Kidney capillary endothelial cell (primary cell): ENCODE measurements at regions not wholly inside any gene's neighbourhood (a gene's known extent, or its start where the extent isn't known, plus 50 kb on each side); places are given as distances from the start of the nearest gene placed in this dataset.
"Not testable (repeated sequence)": the region's sequence is repeated elsewhere in the genome, so short reads cannot be mapped to it uniquely, and the experiment has no call there.

Experiments
- DNase-seq: peaks from one replicate; pipeline ENCODE4 v3.0.0-alpha.2; 2018; ENCODE audit warnings: low spot score

GRCh38 chr2:4916094-4916493, 776.1 kb upstream of the SOX11 start:
- no peak for DNase-seq

GRCh38 chr2:4930704-4931103, 761.5 kb upstream of the SOX11 start:
- no peak for DNase-seq

GRCh38 chr2:4931721-4932365, 760.3 kb upstream of the SOX11 start:
- DNase-seq = no peak

GRCh38 chr2:4935291-4935690, 756.9 kb upstream of the SOX11 start:
- not testable (repeated sequence) for DNase-seq

GRCh38 chr2:4937550-4937949, 754.6 kb upstream of the SOX11 start:
- no peak for DNase-seq

- no peak for DNase-seq
Observed at GRCh38 chr2:4938206-4938605, 754.0 kb upstream of the SOX11 start.

GRCh38 chr2:4942441-4942840, 749.7 kb upstream of the SOX11 start:
- peak; percentile 5 for DNase-seq

GRCh38 chr2:4947911-4948310, 744.3 kb upstream of the SOX11 start:
- DNase-seq = no peak

- DNase-seq = no peak
Observed at GRCh38 chr2:4951368-4951767, 740.8 kb upstream of the SOX11 start.

- no peak for DNase-seq
Observed at GRCh38 chr2:4959219-4959618, 733.0 kb upstream of the SOX11 start.

- no peak for DNase-seq
Observed at GRCh38 chr2:4962419-4962818, 729.8 kb upstream of the SOX11 start.

- DNase-seq = no peak
Observed at GRCh38 chr2:4963106-4963505, 729.1 kb upstream of the SOX11 start.

GRCh38 chr2:4964001-4964540, 728.1 kb upstream of the SOX11 start:
- no peak for DNase-seq

- no peak for DNase-seq
Observed at GRCh38 chr2:4964579-4964978, 727.6 kb upstream of the SOX11 start.

GRCh38 chr2:4965556-4966320, 726.4 kb upstream of the SOX11 start:
- DNase-seq = no peak

GRCh38 chr2:4967206-4967605, 725.0 kb upstream of the SOX11 start:
- no peak for DNase-seq

- no peak for DNase-seq
Observed at GRCh38 chr2:4972472-4972871, 719.7 kb upstream of the SOX11 start.

- DNase-seq = no peak
Observed at GRCh38 chr2:4973354-4973753, 718.8 kb upstream of the SOX11 start.

- DNase-seq = no peak
Observed at GRCh38 chr2:4973973-4974372, 718.2 kb upstream of the SOX11 start.

- DNase-seq = no peak
Observed at GRCh38 chr2:4976407-4976806, 715.8 kb upstream of the SOX11 start.

GRCh38 chr2:4979111-4979510, 713.1 kb upstream of the SOX11 start:
- no peak for DNase-seq

GRCh38 chr2:4980995-4981394, 711.2 kb upstream of the SOX11 start:
- no peak for DNase-seq

GRCh38 chr2:4981802-4982409, 710.3 kb upstream of the SOX11 start:
- no peak for DNase-seq
